Transverse colon (tissue), 4 donors: ENCODE measurements at regions not wholly inside any gene's neighbourhood (a gene's known extent, or its start where the extent isn't known, plus 50 kb on each side); places are given as distances from the start of the nearest gene placed in this dataset.
"Not testable (repeated sequence)": the region's sequence is repeated elsewhere in the genome, so short reads cannot be mapped to it uniquely, and the experiment has no call there.

Experiments used
- DNase-seq: peaks from one replicate; pipeline ENCODE4 v3.0.0-alpha.2; 2019
- H3K27ac ChIP-seq, 4 donors: fragments of 200-600 bp; sonication (generic); 2 replicates each; pipeline ENCODE4 v1.5.1; 2016 to 2018; ENCODE audit warnings: inconsistent platforms in 4 of 4
- H3K27me3 ChIP-seq: fragments of 200-600 bp; sonication (generic); 2 replicates; pipeline ENCODE4 v1.5.1; 2017; ENCODE audit warnings: inconsistent platforms
- H3K36me3 ChIP-seq, 4 donors: fragments of 200-600 bp; sonication (generic); 2 replicates each; pipeline ENCODE4 v1.5.1; 2017 to 2019; ENCODE audit warnings: inconsistent platforms in 4 of 4
- H3K4me1 ChIP-seq, 4 donors: fragments of 200-600 bp; sonication (generic); 2 replicates each; pipeline ENCODE4 v1.5.1; 2017 to 2020; ENCODE audit warnings: inconsistent platforms in 4 of 4
- H3K4me3 ChIP-seq, 4 donors: fragments of 200-600 bp; sonication (generic); 1 replicate in 1 of 4; 2 replicates in 3 of 4; pipeline versions ENCODE4 v1.5.1 to v1.6.1; 2017 to 2019; ENCODE audit warnings: inconsistent platforms in 4 of 4
- H3K9me3 ChIP-seq, 2 donors: fragments of 200-600 bp; sonication (generic); 2 replicates each; pipeline ENCODE4 v1.5.1; 2017 to 2019; ENCODE audit warnings: inconsistent platforms in 2 of 2
- EP300 ChIP-seq: sonication (generic); formaldehyde crosslinking; IDR thresholded peaks from one replicate; pipeline ENCODE4 v1.6.1; 2017; ENCODE audit warnings: antibody characterized with exemption, low read depth
- POLR2A ChIP-seq: fragments of 450-650 bp; IDR thresholded peaks from one replicate; pipeline ENCODE4 v1.6.1; 2016; ENCODE audit warnings: antibody characterized with exemption, mild to moderate bottlenecking, moderate library complexity
- POLR2AphosphoS5 ChIP-seq, 3 donors: sonication (generic); formaldehyde crosslinking; IDR thresholded peaks; one replicate each; pipeline ENCODE4 v1.6.1; 2016; ENCODE audit warnings: antibody characterized with exemption in 3 of 3
- WGBS, 2 donors: methylation state at CpG; one replicate each; pipeline ENCODE4 v1.1.5; 2018; ENCODE audit warnings: low coverage in 1 of 2; 5-methylcytosine and 5-hydroxymethylcytosine counted together
- in situ Hi-C, 4 donors: fragments of 200-750 bp; cut with MboI; loops; one replicate each; pipeline versions ENCODE4 v1.15.0 to v1.15.1; 2017; ENCODE audit warnings: low sequenced_read_pairs in 3 of 4, low pct_ligation_motif_present in 1 of 4, low pct_unique_long_range_greater_than_20kb in 1 of 4
- intact Hi-C: fragments of 100-400 bp; cut with DNase I; formaldehyde crosslinking; loops from one replicate; pipeline ENCODE4 v1.15.1; 2023; ENCODE audit warnings: low total_unique reads
- TF ChIP-seq, protein P1 (sequence below), 5 experiments: fragments of 200-600 bp in 3 of 5; fragments of 450-650 bp in 2 of 5; sonication (generic) in 3 of 5; IDR thresholded peaks; 1 replicate in 2 of 5; 2 replicates in 3 of 5; pipeline ENCODE4 v1.5.1; 2016 to 2017; ENCODE audit warnings: antibody characterized with exemption in 5 of 5, inconsistent platforms in 3 of 5, mild to moderate bottlenecking in 2 of 5, moderate library complexity in 1 of 5

DNA sequence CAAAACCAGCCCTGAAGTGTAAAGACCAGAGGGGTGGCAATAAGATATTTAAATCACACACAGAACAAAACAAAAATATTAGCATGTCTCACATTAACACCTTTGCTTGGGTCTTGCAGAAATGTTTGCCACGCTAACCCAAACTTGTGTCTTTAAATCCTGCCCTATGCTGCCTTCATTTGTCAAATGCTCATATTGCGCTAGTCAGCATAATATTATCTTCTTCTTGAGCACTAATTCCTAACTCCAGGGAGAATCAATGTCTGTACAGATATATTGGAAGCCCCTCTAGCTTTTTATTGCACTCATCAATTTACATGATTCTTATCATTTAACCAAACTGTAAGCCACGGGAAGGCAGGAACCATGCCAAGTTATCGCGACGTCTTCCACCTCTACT, 614.8 kb upstream of the SOX9 start:
- TF ChIP-seq POLR2AphosphoS5 (IDR thresholded peaks at IDR 0.05) (no peak), EP300 (no peak)
- TF ChIP-seq, protein P1, sequence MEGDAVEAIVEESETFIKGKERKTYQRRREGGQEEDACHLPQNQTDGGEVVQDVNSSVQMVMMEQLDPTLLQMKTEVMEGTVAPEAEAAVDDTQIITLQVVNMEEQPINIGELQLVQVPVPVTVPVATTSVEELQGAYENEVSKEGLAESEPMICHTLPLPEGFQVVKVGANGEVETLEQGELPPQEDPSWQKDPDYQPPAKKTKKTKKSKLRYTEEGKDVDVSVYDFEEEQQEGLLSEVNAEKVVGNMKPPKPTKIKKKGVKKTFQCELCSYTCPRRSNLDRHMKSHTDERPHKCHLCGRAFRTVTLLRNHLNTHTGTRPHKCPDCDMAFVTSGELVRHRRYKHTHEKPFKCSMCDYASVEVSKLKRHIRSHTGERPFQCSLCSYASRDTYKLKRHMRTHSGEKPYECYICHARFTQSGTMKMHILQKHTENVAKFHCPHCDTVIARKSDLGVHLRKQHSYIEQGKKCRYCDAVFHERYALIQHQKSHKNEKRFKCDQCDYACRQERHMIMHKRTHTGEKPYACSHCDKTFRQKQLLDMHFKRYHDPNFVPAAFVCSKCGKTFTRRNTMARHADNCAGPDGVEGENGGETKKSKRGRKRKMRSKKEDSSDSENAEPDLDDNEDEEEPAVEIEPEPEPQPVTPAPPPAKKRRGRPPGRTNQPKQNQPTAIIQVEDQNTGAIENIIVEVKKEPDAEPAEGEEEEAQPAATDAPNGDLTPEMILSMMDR (IDR thresholded peaks at IDR 0.05), result no peak
- no peaks in the 10 kb centered on the region for H3K4me1 ChIP-seq
- DNase-seq, result no peak
- no peak overlapping the region for H3K27ac ChIP-seq
- H3K27me3 ChIP-seq, result no peaks in the 10 kb centered on the region
- intact Hi-C loops, result no loop called here
- no peaks in the 10 kb centered on the region for H3K9me3 ChIP-seq
- WGBS, 2 donors, result 79 to 85% methylated on average over 6 of the region's 6 CpGs
- no peak overlapping the region for H3K4me3 ChIP-seq
- no peaks in the 10 kb centered on the region for H3K36me3 ChIP-seq
- in situ Hi-C loops, result no loop called here

DNA sequence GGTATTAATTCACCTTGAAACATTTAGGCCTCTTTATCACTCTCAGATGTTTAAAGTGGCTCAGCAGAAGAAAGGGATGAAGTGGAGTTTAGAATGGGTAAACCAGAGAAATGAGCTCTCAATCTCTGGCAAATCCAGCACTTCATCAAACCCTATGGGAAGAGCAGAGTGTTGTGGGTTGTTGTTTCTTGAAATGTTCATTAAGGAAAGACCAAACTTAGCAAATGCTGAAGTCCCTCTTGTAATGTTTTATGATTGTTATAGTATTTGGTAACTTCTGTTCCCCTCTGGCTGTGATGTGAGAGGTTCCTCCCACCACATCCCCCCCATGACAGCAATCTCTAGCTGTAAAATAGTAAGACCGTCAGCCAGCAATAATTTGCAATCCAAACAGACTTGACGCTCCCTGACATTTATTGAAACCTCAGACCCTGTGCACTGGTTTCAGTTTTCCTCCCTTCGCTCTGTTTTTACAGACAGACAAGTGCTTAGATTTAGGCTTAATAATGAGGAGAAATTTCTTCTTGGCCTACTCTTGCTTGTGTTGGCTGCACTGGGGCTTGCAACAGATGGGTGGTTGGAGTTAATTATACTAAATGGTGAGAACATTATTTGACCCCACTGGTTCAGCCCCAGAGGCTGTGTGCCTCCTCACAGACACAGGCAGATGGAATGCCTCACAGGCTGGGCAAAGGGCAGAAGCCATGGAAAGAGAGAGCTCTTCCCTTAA, 609.4 kb upstream of the SOX9 start:
- DNase-seq, result no peak
- TF ChIP-seq POLR2AphosphoS5 (IDR thresholded peaks at IDR 0.05), result no peak
- TF ChIP-seq, protein P1 (IDR thresholded peaks at IDR 0.05), result no peak
- TF ChIP-seq EP300, result no peak
- TF ChIP-seq POLR2A, result no peak
- Histone ChIP-seq H3K27me3 (no peaks in the 10 kb centered on the region), H3K36me3 (no peaks in the 10 kb centered on the region), H3K9me3 (no peaks in the 10 kb centered on the region), H3K4me3 (no peak overlapping the region), H3K27ac (no peak overlapping the region), H3K4me1 (no peaks in the 10 kb centered on the region)
- intact Hi-C loops, result no loop called here
- in situ Hi-C loops, result no loop called here
- 55 to 68% methylated on average over 3 of the region's 3 CpGs for WGBS, 2 donors

DNA sequence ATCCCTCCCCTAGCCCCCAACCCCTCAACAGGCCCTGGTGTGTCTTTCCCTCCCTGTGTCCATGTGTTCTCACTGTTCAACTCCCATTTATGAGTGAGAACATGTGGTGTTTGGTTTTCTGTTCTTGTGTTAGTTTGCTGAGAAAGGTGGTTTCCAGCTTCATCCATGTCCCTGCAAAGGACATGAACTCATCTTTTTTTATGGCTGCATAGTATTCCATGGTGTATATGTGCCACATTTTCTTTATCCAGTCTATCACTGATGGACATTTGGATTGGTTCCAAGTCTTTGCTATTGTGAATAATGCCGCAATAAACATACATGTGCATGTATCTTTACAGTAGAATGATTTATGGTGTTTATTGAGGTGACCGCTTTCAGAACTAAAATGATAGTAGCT, 607.1 kb upstream of the SOX9 start:
- intact Hi-C loops, result not testable (repeated sequence)

DNA sequence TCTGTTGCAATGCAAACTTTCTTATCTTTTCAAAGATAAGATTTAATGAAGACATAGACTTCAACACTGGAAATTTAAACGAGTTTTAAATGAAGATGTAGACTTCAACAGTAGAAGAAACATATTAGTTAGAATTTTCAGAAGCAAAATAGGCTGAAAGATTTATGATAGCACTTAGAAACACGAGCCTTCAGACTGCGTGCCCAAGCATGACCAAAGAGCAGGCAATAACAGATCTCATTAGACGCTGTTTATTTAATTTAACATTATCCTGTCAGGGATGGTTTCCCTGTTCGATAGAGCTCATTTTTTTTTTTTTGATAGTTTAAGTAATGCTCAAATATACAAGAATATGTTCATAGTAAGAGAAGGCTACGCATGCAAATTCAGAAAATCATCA, 604.7 kb upstream of the SOX9 start:
- WGBS, 2 donors, result 52 to 66% methylated on average over 6 of the region's 6 CpGs
- H3K9me3 ChIP-seq, result no peaks in the 10 kb centered on the region
- no peak for DNase-seq
- H3K4me3 ChIP-seq, result no peak overlapping the region
- no peaks in the 10 kb centered on the region for H3K36me3 ChIP-seq
- H3K27ac ChIP-seq, result no peak overlapping the region
- H3K4me1 ChIP-seq, result no peaks in the 10 kb centered on the region
- no peaks in the 10 kb centered on the region for H3K27me3 ChIP-seq
- TF ChIP-seq EP300 (no peak), POLR2A (no peak), POLR2AphosphoS5 (IDR thresholded peaks at IDR 0.05) (no peak)
- TF ChIP-seq, protein P1 (IDR thresholded peaks at IDR 0.05), result no peak
- intact Hi-C loops (no loop called here), in situ Hi-C loops (no loop called here)

More for the DNA sequence above, 607.1 kb upstream of the SOX9 start:
- H3K9me3 ChIP-seq, H3K4me1 ChIP-seq, DNase-seq, H3K4me3 ChIP-seq, H3K36me3 ChIP-seq, in situ Hi-C loops, H3K27me3 ChIP-seq, H3K27ac ChIP-seq: not testable (repeated sequence)
- WGBS, 2 donors, result 87 to 90% methylated on average over 2 of the region's 2 CpGs

DNA sequence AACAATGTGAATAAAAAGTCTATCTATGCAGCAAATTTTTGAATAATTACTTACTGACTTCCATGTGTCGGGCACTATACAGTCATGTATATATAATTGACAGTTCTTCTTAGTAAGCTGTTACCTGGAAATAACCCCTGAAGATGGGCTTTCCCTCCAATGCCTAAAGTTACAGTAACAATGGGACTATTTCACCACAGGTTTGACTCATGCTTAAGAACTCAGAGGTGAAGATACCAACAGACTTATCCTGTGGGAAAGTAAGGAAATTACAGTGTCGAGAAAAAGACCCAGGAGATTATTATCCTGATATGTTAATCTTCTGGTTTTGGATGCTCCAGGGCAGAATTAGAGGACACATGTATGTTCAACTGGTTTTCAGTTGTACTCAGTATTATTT, 601.5 kb upstream of the SOX9 start:
- TF ChIP-seq, protein P1 (IDR thresholded peaks at IDR 0.05), result no peak
- no peak for TF ChIP-seq POLR2AphosphoS5 (IDR thresholded peaks at IDR 0.05)
- TF ChIP-seq POLR2A, result no peak
- no peak for TF ChIP-seq EP300
- H3K27me3 ChIP-seq, result no peaks in the 10 kb centered on the region
- DNase-seq, result no peak
- in situ Hi-C loops, result no loop called here
- no peak overlapping the region for H3K4me3 ChIP-seq
- H3K27ac ChIP-seq, result no peak overlapping the region
- no peaks in the 10 kb centered on the region for H3K4me1 ChIP-seq
- intact Hi-C loops, result no loop called here
- no peaks in the 10 kb centered on the region for H3K9me3 ChIP-seq
- H3K36me3 ChIP-seq, result no peaks in the 10 kb centered on the region
- WGBS, 2 donors, result 81 to 95% methylated on average over 2 of the region's 2 CpGs
